GM21717 (cell line): ENCODE measurements at regions not wholly inside any gene's neighbourhood (a gene's known extent, or its start where the extent isn't known, plus 50 kb on each side); places are given as distances from the start of the nearest gene placed in this dataset.

Source experiments
- ATAC-seq: cut with Tn5 transposase; IDR thresholded peaks from one replicate; pipeline ENCODE4 v1.9.1; 2021; ENCODE audit warnings: mild to moderate bottlenecking, moderate library complexity; ENCODE audit not compliant: unreplicated experiment

DNA sequence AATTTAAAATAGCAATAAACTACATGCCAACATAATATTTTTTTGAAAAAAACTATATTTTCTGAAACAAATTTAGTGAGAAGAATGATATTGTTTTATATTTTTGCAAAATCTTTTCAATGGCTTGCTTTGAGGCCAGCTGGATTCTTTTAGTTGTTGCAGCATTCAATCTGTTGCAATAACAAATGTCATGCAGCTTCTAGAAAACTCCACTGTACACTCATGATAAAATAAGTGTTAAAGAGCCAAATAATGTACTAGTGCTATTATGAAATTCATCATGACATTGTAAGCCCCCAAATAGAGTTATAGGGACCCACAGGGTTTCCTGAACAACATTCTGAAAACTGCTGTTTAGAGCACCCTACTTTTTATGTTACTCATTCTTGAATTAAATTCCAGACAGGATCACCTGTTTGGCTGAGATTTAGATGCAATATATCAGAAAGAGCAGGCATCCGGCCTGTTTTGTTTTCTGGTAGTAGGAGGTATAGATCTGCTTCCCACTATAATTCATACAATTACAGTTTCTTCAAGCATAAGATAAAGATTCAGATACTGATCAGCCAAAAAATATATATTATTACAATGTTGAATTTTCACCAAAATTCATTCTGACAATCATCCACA lies 703.0 kb upstream of the ZNF385D start:
- no peak for ATAC-seq

- no peak for ATAC-seq
Observed at GRCh38 chr3:22469995-22470394, 719.0 kb upstream of the ZNF385D start.

- ATAC-seq, result no peak
Observed at GRCh38 chr3:22471557-22471956, 720.5 kb upstream of the ZNF385D start.

GRCh38 chr3:22474706-22475445 lies 723.9 kb upstream of the ZNF385D start:
- ATAC-seq, result no peak

DNA sequence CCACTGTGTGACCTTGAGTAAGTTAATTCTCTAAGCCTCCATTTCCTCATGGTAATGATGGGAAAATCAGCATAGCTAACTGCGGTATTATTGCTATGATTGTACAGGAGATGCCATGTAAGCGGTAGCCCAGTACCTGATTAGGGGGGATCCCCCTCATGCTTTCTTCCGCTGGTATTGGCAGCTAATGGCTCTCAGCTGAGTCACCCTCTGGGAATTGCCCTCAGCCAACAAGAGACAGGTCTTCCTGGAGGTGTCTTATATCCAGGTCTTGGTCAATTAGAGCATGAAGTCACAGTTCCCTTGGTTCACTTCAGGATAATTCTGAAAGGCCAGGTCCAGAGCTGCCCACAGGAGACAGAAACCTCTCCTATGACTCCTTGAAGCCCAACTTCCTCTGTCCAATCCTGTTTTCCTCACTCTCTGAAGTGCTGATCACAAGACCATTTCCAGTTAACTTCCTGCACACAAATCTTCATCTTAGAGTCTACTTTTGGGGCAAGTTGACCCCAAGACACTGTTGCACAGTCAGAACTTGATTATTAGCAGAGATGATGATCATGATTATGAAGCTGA lies 724.7 kb upstream of the ZNF385D start:
- ATAC-seq, result no peak

DNA sequence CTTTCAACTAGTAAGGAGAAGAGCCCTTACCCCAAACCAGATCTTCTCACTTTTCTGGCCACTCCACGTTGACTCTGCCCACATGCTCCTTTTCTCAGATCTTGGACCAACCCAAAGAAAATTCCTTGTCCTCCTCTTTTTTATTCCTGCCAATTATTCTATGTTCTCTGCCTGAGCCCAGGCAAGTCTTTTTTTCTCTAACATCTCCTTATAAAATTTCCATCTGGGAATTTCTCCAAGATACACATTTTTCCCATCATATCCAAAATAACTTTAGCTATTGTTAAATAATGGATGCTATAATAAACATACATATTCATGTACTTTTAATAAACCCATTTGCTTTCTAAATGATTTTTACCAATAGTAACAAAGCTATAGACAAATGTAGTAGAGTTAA lies 726.0 kb upstream of the ZNF385D start:
- no peak for ATAC-seq

- no peak for ATAC-seq
Observed at GRCh38 chr3:22485954-22486353, 717.2 kb upstream of the UBE2E2 start.

DNA sequence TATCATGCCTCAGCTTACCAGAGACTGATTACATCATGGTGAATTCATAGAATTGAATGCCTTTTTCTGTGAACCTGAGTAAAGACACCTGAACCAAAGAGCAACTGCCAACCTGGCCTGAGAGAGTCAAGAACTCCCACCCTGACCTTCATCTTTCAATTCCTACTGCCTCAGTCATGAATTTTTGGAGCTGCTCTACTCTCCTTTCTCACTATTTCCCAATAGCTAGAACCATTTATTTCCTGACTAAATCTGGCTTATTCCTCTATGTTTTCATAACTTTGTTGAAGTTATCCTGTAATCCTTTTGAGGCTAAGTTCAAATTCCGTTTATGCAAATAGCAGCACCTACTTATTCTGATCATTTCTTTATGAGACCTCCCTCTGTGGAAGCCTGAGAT lies 712.4 kb upstream of the UBE2E2 start:
- no peak for ATAC-seq

GRCh38 chr3:22491344-22491743 lies 711.8 kb upstream of the UBE2E2 start:
- ATAC-seq, result no peak

DNA sequence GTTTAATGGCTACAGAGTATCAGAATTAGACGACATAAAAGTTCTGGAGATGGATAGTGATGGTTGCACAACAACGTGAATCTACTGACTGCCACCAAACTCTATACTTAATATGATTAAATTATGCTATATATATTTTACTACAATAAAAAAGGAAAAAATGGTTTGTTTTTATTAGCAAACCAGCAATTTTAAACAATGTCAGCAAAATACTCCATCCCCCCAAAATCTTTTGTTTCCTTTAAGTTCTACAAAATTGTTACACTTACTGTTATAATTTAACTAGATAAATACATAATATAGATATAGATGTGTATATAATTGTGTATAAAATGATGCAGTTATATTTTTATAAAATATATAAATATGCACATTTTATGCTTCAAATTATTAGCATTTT lies 710.8 kb upstream of the UBE2E2 start:
- no peak for ATAC-seq

- no peak for ATAC-seq
Observed at GRCh38 chr3:22495241-22495640, 707.9 kb upstream of the UBE2E2 start.

- no peak for ATAC-seq
Observed at GRCh38 chr3:22495791-22496190, 707.3 kb upstream of the UBE2E2 start.

DNA sequence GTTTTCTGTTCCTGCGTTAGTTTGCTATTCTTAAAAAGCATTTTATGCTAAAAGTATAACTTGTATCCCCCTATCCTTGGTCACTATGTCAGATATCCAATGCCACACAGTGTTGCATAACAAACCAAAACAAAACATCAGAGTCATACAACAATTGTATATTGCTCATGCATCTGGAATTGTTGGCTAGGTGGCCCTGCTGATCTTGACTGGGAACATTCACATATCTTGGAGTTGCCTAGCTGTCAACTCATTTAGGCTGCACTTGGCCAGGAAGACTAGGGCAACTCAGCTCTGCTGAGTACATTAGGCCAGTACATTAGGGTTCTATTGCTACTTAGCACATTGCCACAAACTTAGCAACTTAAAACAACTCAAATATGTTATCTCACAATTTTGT lies 706.5 kb upstream of the UBE2E2 start:
- no peak for ATAC-seq

- ATAC-seq, result no peak
Observed at GRCh38 chr3:22506871-22507270, 696.3 kb upstream of the UBE2E2 start.

- ATAC-seq, result no peak
Observed at GRCh38 chr3:22507709-22508108, 695.4 kb upstream of the UBE2E2 start.

- no peak for ATAC-seq
Observed at GRCh38 chr3:22523925-22524324, 679.2 kb upstream of the UBE2E2 start.

DNA sequence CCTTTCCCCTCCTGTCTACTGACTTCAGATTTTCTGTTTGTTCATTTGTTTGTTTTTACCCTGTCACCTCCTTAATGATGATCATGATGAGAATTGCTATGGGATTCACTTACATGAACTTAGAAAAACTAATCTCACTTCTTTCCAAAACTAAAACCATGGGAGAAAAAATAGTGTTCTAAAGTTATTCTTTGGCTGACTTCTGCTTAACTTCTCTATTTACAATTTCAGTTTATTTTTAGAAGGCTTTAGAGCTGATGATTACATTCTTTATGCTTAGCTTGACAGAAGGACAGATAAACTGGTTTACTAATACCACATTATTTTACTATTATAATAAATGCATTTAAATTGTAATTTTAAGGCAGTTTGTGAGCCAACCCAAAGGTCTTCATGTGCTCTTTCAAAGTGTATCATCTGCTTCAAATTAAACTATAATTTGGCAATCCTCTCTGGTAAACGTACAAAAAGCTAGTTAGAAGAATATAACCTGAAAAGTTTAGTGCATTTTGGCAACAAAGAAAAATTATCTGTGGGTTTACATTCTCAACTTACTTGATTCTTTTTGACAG lies 676.8 kb upstream of the UBE2E2 start:
- ATAC-seq, result no peak

GRCh38 chr3:22536541-22536940 lies 666.6 kb upstream of the UBE2E2 start:
- no peak for ATAC-seq

DNA sequence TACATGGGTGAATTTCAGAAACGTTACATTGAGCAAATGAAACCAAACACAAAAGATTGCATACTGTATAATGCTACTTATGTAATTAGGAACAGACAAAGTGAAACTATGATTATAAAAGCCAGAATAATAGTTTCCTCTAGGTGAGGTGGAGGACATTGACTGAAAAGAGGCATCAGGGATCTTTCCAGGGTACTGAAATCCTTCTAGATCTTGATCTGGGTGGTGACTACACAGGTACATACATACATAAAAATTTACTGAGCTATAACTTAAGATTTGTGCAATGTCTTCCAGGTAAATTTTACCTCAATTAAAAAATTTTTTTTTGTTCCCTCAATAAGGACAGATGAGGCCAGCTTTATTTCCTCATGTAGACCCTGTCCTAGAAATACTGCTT lies 665.6 kb upstream of the UBE2E2 start:
- ATAC-seq, result no peak

DNA sequence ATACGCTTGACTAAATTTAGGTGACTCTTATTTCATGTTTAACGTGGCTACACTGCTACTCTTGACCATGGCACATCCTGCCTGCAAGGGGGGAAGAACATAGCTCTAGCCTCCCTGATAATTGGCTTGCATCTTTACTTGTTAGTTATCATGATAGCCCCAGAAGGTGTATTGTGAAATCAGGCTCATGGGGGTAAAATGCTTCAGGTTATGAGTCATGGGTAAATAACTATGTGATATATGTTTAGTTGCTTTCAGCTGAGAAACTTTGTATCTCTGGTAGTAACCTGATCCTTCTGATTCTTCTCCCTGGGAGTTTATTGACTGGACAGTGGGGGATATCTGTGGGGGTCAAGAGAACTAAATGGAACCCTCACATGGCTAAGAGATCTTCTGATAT lies 660.8 kb upstream of the UBE2E2 start:
- ATAC-seq, result no peak

DNA sequence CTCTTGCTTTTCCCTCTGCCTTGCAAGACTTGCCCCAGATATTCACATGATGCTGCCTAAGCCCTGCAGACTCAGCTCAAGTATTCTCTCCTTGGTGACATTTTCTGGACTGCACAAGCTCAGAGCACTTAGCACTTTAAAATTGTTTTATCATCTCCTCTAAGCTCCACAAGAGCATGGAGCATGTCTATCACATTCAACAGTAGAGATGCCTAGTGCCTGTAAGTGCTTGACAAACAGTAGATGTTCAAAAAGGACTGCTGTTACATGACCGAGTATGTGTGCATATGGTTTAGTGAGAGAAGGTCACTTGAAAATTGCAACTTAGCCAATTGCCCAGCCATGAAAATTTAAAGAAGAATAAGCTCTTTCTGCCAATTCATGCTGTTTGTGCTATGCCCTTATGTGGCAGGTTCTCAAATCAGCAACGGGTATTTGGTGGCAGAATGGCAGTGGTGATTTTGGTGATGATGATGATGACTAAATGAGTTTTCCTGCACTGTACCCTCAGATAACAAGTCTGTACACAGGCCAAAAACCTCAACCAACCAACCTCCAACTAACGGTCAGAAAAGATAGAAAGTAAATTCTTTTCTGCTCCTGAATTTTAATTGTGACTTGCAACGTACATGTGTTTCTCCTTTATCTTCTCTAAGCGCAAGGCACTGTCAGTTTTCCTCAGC lies 647.2 kb upstream of the UBE2E2 start:
- ATAC-seq, result no peak

GRCh38 chr3:22565393-22565792 lies 637.7 kb upstream of the UBE2E2 start:
- ATAC-seq, result no peak
